HG02763 (cell line): ENCODE measurements at regions not wholly inside any gene's neighbourhood (a gene's known extent, or its start where the extent isn't known, plus 50 kb on each side); places are given as distances from the start of the nearest gene placed in this dataset.

Source experiments
- ATAC-seq: cut with Tn5 transposase; IDR thresholded peaks from one replicate; pipeline ENCODE4 v1.9.1; 2021; ENCODE audit warnings: mild to moderate bottlenecking, moderate library complexity; ENCODE audit not compliant: unreplicated experiment

DNA sequence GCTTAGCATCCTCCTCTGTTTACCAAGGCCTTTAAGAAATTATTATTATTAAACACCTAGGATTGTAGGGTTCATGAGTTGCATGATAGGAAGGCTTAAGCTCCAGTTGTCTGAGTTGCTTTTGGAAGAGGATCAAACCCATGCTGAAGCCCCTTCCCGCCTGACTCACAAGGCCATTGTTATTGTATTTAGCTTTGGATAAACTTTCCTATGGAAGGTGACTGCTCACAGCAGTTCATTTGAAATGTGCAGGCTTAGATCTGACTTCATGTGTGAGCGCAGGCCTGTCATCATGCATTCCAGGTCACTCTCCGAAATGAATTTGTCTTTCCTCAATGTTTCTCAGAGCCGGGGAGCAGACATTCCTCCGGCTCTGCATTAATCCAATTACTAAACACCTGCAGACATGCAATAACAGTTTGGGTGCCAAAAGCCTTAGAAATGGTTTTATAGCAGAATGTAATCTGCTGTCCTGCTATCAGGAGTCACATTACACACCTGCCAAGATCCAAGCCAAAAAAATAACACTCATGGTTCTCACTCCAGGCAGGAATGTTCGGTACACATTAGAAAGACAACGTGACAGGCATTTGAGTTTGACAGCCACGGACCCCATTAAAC, 119.9 kb downstream of the OSR1 start:
- ATAC-seq = no peak

DNA sequence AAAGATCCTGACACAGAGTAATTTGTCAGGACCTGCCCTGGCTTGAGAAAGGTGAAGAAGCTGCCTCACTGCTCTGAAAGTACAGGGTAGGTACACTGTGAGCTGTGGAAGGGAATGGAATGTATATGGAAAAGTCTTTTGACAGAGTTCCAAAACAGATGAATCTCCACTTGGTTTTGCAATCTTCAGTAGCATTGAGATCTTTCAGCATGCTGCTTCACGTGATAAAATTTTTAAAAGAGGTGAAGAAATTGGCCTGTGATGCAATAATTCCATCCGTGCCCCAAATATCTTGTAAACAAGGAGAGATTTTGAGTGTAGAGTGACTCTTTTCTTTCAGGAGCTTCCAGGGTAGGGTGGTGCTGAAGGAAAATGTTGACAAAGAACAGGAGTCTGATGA, 123.1 kb downstream of the OSR1 start:
- ATAC-seq = no peak

DNA sequence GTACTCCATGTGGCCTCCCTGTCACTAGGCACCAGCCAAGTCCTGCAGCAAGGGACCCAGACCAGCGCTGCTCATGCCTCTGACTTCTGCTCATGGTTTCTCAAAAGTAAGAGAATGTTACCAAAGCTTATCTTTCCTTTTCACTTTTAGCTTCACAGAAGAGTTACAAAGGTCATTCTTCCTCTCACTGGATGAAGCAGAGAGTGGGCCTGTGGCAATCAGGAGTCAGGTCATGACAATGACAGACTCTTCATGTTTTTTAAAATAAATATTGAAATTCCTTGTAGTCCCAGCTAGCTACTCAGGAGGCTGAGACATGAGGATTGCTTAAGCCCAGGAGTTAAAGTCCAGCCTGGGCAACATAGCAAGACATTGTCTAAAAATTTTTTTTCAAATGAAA, 126.1 kb downstream of the OSR1 start:
- ATAC-seq = no peak

DNA sequence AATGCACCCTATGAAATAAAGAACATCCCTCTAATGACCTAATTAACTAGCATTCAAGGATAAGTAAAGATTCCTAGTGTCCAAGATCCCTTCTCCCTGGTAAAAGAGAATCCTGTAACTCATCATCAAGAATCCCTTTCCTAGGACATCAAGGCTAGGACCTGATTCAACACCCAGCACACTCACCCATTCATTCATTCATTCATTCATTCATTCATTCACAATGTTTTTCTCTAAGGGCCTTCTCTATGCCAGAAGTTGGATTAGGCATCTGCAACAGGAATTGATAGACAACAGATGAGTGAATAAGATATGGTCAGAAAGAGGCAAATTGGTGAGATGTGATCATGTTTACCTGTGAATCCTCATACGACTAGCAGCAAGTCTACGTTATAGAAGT, 126.8 kb downstream of the OSR1 start:
- no peak for ATAC-seq

DNA sequence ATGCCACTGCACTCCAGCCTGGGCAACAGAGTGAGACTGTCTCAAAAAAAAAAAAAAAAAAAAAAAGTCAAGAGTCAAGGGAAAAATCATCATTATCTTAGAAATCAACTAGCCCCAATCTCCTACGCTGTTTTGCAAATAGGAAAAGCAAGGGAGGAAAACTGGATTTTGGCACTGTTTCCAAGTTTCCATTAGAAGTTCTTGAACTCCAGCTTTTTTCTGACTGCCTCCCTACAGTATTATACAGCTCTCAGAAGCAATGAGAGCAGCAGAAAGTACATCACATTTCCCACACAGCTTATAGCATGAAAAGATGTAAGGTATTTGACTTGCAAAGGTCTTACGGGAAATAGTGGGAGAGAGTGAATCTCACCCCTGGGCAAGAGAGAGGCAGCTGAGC, 127.8 kb downstream of the OSR1 start:
- no peak for ATAC-seq

DNA sequence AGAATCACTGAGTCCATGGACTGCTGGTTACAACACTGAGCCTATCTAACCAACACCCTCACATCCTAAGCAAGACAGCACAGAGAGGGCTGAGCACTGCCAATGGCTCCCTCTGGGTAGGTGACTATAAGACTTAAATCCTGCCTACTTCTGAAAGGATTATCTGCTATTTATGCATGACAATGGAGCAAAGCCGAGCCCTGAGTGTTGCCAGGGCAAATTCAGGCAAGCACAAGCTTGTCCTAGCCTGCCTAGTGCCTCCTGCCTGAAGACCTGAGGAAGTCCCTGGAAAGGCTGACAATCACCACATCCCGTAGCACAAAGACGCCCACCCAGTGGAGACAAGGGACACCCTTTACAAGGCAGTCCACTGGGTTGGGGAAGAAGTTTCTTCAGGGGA, 129.7 kb downstream of the OSR1 start:
- no peak for ATAC-seq

DNA sequence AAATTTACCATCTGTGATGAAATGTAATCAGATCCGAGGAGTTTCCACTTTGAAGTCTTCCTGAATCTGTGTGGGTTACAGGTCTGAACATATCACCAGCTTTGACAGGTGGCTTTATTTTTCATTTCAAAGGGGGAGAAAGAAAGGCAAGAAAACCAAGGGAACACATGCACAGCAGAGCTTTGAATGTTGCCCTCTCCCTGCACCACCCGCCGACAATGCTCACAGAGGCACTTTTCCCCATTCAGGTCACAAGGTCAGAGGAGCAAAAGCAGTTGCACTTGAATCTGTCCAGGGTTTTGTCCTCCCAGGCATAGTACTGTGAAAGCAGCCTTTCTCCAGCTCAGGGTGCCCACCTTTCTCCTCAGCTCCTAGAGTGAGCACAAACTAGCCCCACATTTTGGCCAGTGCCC, 130.2 kb downstream of the OSR1 start:
- no peak for ATAC-seq

DNA sequence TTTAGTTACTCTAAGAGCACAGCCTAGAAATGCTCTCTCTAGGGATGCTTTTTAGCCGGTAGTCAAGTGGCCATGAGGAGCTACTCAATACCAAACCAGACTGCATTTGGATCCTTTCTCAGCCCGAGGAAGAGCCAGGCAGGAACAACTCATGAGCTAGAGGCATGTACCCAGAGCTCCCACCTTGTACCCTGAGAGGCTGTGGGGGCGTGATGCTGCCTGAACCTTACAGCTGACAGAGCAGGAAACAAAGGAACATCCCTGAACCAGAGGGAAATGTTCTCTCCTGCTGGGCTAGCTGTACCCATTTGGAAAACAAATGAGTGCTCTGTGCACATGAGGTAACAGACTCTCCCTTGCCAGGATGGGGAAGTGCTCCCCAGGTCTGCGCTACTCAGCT, 131.6 kb downstream of the OSR1 start:
- ATAC-seq = no peak

DNA sequence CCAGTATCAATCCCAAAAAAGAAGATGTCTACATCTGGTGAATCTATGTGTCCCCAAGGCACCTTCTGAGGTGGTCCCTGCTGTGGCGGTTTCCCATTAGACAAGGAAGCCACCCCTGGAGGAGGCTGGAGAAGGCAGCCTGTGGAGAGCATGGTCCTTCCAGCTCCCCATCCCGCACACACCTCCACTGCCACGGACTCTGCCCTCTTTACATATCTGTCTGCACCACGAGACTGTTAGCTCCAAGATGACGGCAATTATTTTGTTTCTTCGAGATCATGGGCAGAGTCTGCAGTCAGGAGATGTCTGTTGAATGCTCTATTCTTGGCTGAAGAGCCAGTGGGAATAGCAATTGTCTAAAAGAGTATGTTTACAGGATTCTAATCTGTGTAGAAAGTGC, 132.0 kb downstream of the OSR1 start:
- ATAC-seq = no peak

DNA sequence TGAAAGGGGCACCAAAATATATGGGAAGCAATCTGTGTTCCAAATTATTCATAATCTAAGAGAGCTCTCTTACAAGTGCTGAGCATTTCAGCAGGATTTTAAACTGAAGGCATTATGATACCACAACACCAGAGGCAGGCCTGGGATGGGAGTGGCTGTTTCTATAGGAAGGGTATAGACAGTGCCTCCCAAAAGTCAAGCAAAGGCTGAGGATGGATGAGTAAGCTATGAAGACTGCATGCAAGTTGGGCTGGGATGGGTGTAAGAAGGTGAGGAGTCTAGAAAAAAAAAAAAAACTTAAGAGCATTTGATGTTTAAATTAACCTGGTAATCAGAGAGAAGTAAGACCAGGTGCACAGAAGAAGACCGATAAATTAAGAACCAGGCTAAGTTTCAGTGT, 132.5 kb downstream of the OSR1 start:
- no peak for ATAC-seq

DNA sequence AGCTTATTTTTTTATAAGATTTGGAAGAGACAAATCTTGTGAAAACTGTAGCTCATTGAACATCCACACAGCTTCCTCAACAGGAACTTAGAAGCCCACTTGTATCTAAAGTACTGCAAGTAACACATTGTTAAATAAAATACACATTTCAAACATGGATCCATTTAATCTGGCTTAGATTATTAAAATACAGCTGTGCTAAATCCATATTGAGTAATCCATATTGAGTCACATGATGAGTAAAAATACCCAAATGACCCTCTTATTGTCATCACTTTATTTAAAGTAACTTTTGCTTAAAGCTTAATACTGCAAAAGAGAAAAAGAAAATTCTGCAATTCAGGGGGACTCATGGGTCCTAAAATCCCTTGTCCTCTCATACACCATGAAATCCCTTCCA, 133.3 kb downstream of the OSR1 start:
- ATAC-seq = no peak

DNA sequence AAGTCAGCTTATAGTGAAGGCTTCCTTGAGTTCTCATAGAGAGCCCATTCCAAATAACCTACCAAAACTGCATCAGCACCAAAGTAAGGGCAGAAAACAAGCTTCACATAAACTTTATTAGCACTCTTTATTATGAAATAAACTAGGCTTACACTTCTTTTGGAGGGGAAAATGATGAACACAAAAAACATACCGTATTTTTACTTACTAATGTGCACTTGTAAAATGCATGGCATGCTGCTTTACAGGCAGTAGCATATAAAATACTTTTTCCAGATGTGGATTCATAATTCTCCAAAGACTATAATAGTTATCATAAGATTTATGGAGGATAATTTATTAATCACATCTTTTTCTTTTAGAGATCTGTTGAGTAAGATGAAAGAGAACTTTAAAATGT, 133.9 kb downstream of the OSR1 start:
- no peak for ATAC-seq

DNA sequence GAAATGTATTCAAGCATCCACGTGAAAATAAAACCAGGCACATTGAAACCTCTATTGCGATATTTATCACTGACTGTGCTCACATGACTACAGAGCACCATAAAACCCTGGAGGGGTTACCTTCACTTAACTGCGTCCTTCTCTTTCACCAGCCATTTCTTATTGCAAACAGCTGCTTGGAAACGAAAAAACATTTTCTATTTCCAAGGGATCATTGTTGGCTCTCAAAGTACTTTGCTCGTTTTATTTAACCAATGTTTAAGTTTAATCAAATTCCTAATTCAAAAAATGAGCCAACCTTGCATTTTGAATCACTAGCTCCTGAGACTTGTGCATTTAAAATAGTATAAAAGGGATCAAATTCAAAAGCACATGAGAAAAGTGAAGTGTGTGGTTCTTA, 134.4 kb downstream of the OSR1 start:
- no peak for ATAC-seq

DNA sequence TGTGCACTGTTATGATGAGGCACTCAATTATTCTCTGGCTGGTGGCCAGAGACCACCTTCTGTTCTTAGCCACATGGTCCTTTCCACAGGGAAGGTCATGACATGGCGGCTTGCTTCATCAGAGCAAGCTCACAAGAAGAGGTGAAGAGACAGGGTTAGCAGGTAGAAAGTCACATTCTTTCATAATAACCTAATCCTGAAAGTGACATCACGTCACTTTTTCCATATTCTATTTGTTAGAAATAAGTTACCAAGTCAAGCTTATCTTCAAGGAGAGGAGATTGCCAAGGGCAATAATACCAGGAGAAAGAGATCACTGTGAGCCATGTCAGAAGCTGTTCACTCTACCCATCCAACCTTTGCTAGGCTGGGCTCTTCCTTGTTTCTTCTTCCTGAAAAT, 139.4 kb downstream of the OSR1 start:
- no peak for ATAC-seq

DNA sequence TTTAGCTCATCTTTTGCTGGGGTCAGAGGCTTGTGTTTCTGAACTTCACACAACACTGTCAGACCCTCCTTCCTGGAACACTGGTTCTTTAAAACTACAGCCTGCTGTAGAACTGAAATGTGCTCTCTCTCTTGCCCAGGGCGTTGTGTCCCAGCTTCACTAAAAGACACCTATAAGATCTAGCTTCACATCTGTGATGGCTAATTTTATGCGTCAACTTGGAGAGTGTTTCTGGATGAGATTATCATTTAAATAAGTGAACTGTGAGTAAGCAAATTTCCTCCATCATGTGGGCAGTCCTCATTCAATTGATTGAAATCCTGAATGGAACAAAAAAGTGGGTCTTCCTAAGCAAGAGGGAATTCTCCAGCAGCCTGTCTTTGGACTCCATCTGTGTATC, 140.3 kb downstream of the OSR1 start:
- no peak for ATAC-seq

DNA sequence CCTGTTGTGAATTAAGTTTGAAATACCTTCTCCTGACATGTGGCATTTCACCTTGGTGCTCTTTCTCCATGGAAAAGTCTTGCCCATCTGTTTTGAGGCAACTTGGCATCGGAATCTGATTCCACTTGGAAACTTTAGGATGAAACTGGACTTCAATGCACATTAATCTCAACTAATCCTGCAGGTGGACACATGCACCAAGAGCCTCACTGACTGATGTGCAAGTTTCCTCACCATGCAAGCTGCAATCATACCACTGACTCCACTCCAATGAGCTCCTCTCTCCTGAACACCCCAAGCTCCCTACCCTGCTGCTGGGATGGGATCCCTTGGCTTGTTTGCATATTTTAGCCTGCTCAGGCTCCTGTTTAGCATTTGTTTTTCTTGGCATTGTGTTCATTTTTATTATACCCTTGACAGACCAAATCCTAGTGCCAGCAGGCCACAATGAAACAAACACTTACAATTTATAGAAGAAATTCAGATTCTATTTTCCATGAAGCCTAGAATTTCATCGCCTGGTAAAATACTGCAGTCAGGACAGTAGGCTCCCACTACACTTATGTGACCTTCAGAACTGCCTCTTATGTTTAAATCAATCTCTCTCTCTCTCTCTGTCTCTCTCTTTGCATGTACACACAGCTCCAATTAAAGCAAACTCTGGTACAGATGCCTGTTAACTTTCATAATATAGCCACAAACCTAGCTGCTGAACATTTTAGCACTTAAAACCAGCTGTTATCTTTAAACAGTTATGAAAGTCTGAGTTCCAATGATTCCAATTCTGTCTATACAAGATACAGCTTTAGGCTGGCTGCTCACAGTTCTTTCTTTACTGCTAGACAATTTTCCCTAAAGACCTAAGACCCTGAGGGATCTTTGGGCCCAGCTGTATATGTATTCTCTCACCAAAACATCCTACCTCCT, 141.5 kb downstream of the OSR1 start:
- no peak for ATAC-seq

DNA sequence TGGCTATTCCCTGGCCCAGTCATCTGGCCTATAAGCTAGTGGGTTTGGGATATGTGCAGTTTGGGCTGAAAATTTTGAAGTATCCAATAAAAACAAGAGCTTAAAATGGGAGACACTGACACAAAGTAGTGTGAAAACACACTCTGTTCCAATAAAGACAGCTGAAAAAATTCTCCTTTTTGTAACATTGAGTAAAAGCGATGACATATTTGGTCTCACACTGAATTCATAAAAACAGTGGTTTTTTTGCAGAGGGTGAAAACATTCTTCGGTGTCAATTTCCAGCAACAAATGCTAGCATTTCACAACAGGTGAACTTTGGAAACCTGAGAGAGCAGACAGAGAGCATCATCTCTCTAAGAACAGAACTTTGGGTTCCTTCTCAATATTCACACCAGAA, 142.2 kb downstream of the OSR1 start:
- no peak for ATAC-seq

DNA sequence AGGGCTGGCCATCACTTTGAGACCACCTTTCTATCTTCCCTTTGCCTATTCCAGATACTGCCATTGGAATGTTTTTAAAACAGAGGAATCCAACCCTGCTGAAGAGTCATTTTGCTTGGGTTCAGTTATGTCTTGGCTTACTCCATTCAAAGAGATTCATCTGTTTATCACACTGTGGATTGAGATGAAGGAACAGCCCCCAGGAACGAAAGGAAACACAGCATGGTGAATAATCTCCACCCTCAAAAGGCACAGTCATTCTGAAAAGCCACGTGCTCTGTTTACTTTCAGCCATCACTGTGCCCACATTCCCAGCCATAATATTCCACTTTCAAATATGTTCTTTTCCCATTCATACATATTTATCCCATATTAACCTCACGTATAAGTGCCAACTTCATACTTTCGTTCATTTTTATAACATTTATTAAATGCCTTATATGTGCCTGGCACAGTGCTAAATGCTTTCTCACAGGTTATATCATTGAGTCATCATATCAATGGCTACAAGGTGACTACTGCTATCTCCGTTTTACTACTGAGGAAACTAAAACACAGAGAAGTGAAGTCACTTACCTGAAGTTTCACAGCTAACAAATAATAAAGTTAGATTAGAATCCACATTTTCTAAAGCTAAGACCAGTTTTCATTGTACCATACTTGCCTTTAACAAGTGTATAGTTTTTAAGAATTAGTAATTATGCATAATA, 143.6 kb downstream of the OSR1 start:
- ATAC-seq = no peak

DNA sequence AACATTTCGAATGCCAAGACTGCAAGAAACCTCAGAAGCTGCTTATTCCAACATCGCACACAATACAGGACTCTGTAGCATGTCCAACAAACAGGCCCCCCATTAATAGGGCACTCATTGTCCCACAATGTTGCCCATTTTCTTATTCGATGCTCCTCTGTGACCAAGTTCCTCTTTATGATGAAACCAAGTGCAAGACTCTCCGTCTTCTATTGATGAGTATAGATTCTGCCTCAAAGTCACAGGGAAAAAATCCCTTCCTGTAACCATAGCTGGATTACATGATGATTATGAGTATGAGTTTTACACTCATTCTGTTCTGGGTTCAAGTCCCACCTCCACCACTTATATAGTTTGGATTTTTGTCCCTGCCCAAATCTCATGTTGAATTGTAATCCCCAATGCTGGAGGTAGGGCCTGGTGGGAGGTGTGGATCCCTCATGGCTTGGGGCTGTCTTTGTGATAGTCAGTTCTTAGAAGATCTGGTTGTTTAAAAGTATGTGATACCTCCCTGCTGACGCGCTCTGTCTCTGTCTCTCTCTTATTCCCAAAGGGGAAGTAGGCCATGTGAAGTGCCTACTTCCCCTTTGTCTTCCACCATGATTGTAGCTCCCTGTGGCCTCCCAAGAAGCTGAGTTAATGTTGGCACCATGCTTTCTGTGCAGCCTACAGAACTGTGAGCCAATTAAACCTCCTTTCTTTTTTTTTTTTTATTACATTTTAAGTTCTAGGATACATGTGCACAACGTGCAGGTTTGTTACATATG, 148.7 kb downstream of the OSR1 start:
- no peak for ATAC-seq

DNA sequence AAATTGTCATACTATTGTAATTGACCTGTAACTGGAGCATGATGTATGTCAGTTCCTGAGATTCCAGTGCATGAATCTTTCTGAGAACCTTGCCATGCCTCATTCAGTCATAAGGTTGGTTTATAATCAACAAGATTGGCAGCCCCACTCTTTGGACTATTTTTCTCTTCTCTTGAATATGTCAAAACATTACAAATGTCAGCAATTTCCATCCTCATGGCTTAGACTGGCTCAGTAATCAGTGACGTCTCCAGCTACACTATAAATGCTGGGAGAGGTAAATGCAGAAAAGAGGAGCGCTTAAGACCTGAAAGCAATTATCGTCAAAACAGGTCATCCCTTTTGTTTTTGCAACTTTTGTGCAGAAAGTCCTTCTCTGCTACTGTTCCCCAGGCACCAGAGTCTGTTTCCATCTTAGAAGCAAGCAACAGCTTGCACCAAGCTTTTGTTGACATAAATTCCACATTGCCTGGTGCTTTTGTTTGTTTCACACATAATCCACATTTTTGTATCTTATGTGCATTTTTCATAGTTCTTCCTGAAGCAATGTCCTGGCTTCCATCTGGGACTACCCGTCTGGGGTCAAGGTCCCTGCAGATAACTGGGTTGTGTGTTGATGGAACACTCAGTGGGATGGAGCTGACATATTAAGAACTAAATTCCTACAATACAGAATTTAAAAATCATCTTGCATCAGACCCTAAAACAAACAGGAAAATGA, 149.8 kb downstream of the OSR1 start:
- no peak for ATAC-seq

DNA sequence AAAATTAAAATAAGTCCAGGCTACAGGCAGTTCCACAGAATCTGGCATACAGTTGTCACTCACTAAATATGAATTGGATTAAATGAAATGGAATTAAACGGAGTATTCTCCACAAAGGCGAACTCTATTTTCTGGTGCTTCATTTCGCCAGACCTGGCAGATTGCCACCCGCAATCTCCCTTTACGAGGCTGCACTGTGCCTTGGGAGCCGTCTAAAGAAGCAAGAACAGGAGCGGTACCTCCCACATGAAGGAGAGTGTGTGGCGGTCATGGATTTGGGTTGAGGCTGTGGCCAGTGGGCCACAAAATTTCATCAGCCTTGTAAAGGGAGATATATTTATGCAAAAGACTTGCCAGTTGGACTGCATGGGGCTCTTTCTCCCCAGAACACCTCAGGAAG, 151.0 kb downstream of the OSR1 start:
- no peak for ATAC-seq
